ENCODE measurements at regions not wholly inside any gene's neighbourhood (a gene's known extent, or its start where the extent isn't known, plus 50 kb on each side); places are given as distances from the start of the nearest gene placed in this dataset.
"Not testable (repeated sequence)": the region's sequence is repeated elsewhere in the genome, so short reads cannot be mapped to it uniquely, and the experiment has no call there.

DNA sequence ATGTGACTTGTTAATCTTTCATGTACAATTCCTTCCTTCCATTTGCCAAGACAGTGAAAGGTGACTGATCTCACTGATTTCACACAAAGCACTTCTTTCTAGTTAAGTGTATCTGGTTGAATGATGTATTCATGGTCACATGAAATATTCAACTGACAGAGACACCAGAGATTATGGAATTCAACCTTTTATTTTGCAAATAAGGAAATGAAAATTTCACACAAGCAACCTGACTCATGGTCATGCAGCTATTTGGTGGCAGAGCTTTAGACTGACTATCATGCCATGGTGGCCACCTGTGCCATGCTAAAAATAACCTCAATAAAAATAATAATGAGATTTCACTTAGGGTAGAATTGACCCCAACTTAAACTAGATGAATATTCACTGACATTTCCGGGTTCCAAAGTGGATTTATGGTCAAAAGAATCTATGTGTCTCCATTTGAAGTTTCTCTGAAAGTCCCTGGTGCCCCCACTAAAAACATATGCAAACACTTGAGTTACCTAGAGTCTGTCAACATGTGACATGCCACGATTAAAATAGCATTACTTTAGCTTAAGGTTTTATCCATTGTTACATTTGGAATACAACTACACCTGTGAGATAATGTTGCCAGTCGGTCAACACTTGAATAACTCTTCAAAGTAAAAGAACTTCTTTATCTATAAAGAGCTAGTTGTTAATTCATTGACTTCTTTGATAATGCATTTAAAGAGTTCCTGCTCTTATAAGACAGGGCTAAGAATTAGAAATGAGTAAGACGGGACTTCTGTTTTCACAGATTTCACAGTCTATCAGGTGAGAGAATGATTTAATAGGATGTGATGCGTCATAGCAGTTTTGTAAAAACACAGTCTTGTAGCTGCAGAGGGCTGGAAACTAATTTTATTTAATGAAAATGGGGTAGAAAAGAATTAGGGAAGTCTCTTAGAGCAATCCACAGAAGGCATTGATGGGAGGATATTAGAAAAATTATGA lies 94.6 kb upstream of the OR9G4 start:
- no peaks in the 10 kb centered on the region for H3K27me3 ChIP-seq (ENCODE audit: control insufficient read depth, insufficient read depth)
- no peaks in the 10 kb centered on the region for H3K4me1 ChIP-seq (ENCODE audit: control insufficient read depth, insufficient read depth, low read length)
- intact Hi-C loops (cut with DNase I) = loop anchor here in 3 of 4 donors (5.0 to 10.0 kb wide), 3 partner anchors 272 to 404 kb away; no protein-coding TSS in a partner anchor
- DNase-seq = no peak
- no peak for ATAC-seq
- 86% methylated on average over 5 of the region's 5 CpGs for WGBS
- no peak overlapping the region for H3K27ac ChIP-seq (ENCODE audit: low read length)
- no peak overlapping the region for H3K4me3 ChIP-seq (ENCODE audit: low read length)
- no peaks in the 10 kb centered on the region for H3K9me3 ChIP-seq (ENCODE audit: control insufficient read depth, low read length)

DNA sequence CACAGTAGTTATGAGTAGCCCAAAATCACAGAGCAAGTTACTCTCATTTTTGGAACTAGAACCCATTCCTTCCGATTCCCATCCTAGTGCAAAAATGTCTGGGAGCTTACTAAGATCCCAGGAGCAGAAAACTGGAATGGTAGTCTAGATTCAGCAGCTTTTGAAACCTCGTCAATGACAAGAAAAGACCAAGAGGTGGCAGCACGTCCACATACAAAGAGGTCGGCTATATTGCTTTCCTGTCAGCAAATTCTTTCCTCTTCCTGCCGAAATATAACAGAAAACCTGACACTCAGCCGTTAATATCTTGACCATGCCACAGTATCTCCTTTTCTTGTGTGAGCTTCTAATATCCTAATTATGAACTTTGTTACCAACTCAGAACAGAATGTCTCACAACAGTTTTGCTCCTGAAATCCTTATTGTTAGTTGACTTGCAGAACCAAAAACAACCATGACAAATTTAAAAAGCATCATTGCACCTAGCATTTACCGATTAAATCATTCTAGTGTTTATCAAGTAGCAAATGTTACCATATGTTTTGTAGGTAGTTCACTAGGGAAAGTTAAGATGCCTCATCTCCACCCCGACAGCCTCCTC lies 92.8 kb upstream of the OR9G4 start:
- WGBS = 18% methylated on average over 8 of the region's 8 CpGs
- no peaks in the 10 kb centered on the region for H3K9me3 ChIP-seq (ENCODE audit: control insufficient read depth, low read length)
- H3K27me3 ChIP-seq (ENCODE audit: control insufficient read depth, insufficient read depth) = no peaks in the 10 kb centered on the region
- ATAC-seq = peak; percentile 60 to 64
- H3K27ac ChIP-seq (ENCODE audit: low read length) = no peak overlapping the region
- no peak overlapping the region for H3K4me3 ChIP-seq (ENCODE audit: low read length)
- no peaks in the 10 kb centered on the region for H3K4me1 ChIP-seq (ENCODE audit: control insufficient read depth, insufficient read depth, low read length)
- DNase-seq = peak in 2 of 3 donors; percentile 17 to 61
- intact Hi-C loops (cut with DNase I) = loop anchor here (2.0 to 10.0 kb wide), 5 partner anchors 273 to 409 kb away; no protein-coding TSS in a partner anchor

DNA sequence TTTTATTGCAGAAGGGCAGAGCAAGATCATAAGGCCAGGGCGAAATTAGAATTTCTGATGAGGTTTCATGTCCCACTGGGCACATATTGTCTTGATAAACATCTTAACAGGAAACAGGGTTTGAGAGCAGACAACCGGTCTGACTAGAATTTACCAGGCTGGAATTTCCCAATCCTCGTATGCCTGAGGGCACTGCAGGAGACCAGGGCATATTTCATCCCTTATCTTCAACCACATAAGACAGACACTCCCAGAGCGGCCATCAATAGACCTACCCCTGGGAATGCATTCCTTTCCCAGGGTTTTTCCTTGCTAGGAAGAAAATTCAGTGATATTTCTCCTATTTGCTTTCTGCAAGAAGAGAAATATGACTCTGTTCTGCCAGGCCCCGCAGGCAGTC lies 78.9 kb upstream of the OR9G4 start:
- H3K4me3 ChIP-seq (ENCODE audit: low read length); DNase-seq; intact Hi-C loops (cut with DNase I); ATAC-seq; H3K9me3 ChIP-seq (ENCODE audit: control insufficient read depth, low read length); H3K27me3 ChIP-seq (ENCODE audit: control insufficient read depth, insufficient read depth); H3K27ac ChIP-seq (ENCODE audit: low read length); H3K4me1 ChIP-seq (ENCODE audit: control insufficient read depth, insufficient read depth, low read length): not testable (repeated sequence)
- whole genome bisulfite sequencing = 74% methylated on average over 5 of the region's 5 CpGs

DNA sequence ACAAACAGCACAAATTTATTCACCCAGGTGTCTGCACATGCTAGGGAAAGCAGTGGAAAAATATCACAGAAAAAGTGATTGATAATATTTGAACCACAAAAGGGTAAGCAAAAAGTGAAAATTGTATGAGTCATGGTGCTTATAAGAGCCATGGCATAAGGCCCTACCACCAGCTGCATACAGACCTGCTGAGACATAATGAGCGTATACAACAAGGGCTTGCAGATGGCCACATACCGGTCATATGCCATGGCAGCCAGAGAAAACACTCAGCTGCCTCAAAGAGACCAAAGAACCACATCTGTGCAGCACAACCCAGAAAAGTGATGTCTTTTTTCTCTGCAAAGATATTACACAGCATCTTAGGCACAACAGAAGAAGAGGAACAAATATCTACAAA lies 71.4 kb upstream of the OR9G4 start:
- Histone ChIP-seq H3K27ac (ENCODE audit: low read length) (no peak overlapping the region), H3K4me1 (ENCODE audit: control insufficient read depth, insufficient read depth, low read length) (no peaks in the 10 kb centered on the region), H3K4me3 (ENCODE audit: low read length) (no peak overlapping the region), H3K9me3 (ENCODE audit: control insufficient read depth, low read length) (no peaks in the 10 kb centered on the region), H3K27me3 (ENCODE audit: control insufficient read depth, insufficient read depth) (no peaks in the 10 kb centered on the region)
- WGBS = 78% methylated on average over 2 of the region's 2 CpGs
- intact Hi-C loops (cut with DNase I) = no loop called here
- DNase-seq = no peak
- ATAC-seq = no peak

DNA sequence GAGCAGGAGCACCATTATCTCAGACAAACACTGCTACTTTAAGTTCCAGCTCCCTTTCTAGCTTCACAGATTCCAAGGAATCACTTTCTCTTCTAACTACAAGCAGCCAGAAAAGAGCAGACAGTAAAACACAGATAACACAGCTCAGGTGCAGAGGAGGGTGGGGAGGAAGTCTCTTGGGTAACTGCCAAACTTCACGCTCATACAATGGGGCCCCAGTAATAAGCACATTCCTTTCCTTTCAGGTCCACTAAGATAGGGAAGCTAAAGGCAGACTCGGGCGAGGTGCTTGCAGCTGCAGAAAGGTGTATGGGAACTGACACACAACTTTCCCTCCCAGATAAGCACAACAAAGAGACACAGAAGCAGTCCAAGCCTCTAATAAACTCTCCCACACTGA lies 69.2 kb upstream of the OR9G4 start:
- intact Hi-C loops (cut with DNase I) = no loop called here
- Histone ChIP-seq H3K4me1 (ENCODE audit: control insufficient read depth, insufficient read depth, low read length) (no peaks in the 10 kb centered on the region), H3K27ac (ENCODE audit: low read length) (no peak overlapping the region), H3K9me3 (ENCODE audit: control insufficient read depth, low read length) (no peaks in the 10 kb centered on the region), H3K4me3 (ENCODE audit: low read length) (no peak overlapping the region), H3K27me3 (ENCODE audit: control insufficient read depth, insufficient read depth) (no peaks in the 10 kb centered on the region)
- ATAC-seq = no peak
- DNase-seq = no peak
- 32% methylated on average over 3 of the region's 3 CpGs for WGBS

- H3K4me1 ChIP-seq (ENCODE audit: control insufficient read depth, insufficient read depth, low read length) = no peaks in the 10 kb centered on the region
- 85% methylated on average over 2 of the region's 2 CpGs for WGBS
- ATAC-seq (no peak), DNase-seq (no peak)
- H3K9me3 ChIP-seq (ENCODE audit: control insufficient read depth, low read length) = no peaks in the 10 kb centered on the region
- no peak overlapping the region for H3K4me3 ChIP-seq (ENCODE audit: low read length)
- no peaks in the 10 kb centered on the region for H3K27me3 ChIP-seq (ENCODE audit: control insufficient read depth, insufficient read depth)
- no peak overlapping the region for H3K27ac ChIP-seq (ENCODE audit: low read length)
- intact Hi-C loops (cut with DNase I) = no loop called here
Observed at GRCh38 chr11:56816259-56816658, 67.8 kb upstream of the OR9G4 start.

DNA sequence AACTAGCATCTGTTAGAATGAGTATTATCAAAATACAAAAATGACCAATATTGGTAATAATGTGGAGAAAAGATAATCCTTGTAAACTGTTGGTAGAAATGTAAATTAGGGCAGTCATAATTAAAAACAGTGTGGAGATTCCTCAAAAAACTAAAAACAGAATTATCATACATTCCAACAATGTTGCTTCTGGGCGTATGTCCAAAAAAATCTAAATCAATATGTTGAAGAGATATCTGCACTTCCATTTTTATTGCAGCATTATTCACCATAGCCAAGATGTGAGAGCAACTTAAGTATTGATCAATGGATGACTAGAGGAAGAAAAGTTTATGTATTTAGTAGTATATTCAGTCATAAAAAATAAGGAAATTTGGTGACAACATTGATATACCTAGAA lies 59.8 kb upstream of the OR9G4 start:
- H3K27ac ChIP-seq (ENCODE audit: low read length) = no peak overlapping the region
- H3K4me3 ChIP-seq (ENCODE audit: low read length) = no peak overlapping the region
- intact Hi-C loops (cut with DNase I) = no loop called here
- ATAC-seq (no peak), DNase-seq (no peak)
- no peaks in the 10 kb centered on the region for H3K27me3 ChIP-seq (ENCODE audit: control insufficient read depth, insufficient read depth)
- H3K9me3 ChIP-seq (ENCODE audit: control insufficient read depth, low read length) = no peaks in the 10 kb centered on the region
- WGBS = 52% methylated on average over 1 of the region's 1 CpG
- H3K4me1 ChIP-seq (ENCODE audit: control insufficient read depth, insufficient read depth, low read length) = no peaks in the 10 kb centered on the region

DNA sequence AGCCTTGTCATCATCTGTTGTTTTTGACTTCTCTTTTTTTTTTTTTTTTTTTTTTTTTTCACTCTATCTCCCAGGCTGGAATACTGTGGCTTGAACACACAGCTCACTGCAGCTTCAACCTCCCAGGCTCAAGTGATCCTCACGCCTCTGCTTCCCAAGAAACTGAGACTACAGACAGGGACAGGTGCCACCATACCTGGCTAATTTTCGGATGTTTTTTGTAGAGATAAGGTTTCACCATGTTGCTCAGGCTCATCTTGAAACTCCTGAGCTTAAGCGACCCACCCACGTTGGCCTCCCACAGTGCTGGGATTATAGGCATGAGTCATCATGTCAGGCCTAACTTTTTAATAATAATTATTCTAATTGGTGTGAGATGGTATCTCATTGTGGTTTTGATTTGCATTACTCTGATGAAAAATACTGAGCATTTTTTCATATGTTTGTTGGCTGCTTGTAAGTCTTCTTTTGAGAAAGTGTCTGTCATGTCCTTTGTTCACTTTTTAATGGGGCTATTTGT lies 51.3 kb upstream of the OR9G4 start:
- DNase-seq = no peak
- 83% methylated on average over 4 of the region's 4 CpGs for WGBS

More for the DNA sequence above, 51.3 kb upstream of the OR9G4 start:
- intact Hi-C loops (cut with DNase I) = no loop called here
- no peak for ATAC-seq
- no peak overlapping the region for H3K4me3 ChIP-seq (ENCODE audit: low read length)
- no peak overlapping the region for H3K27ac ChIP-seq (ENCODE audit: low read length)
- no peaks in the 10 kb centered on the region for H3K9me3 ChIP-seq (ENCODE audit: control insufficient read depth, low read length)
- H3K27me3 ChIP-seq (ENCODE audit: control insufficient read depth, insufficient read depth) = no peaks in the 10 kb centered on the region
- no peaks in the 10 kb centered on the region for H3K4me1 ChIP-seq (ENCODE audit: control insufficient read depth, insufficient read depth, low read length)
